ENCODE measurements at regions not wholly inside any gene's neighbourhood (a gene's known extent, or its start where the extent isn't known, plus 50 kb on each side); places are given as distances from the start of the nearest gene placed in this dataset.

- no peak overlapping the region for H3K9ac ChIP-seq (replicated peaks; ENCODE audit: extremely low read depth, insufficient read depth, low read length)
- POLR2A ChIA-PET: no interaction called here
- no peak overlapping the region for H3K27ac ChIP-seq (ENCODE audit: insufficient read depth, low read depth, low read length)
- H3K27me3 ChIP-seq (ENCODE audit: control insufficient read depth in 2 of 2, insufficient read depth in 2 of 2, low read length in 2 of 2): no peaks in the 10 kb centered on the region
- no TSS peak for BruUV-seq (replicated peaks)
- H3K9me1 ChIP-seq (replicated peaks; ENCODE audit: control insufficient read depth, extremely low read depth, insufficient read depth, low read length): no peaks in the 10 kb centered on the region
- CTCF ChIA-PET: no interaction called here
- no peaks in the 10 kb centered on the region for H3K9me3 ChIP-seq (replicated peaks; ENCODE audit: control insufficient read depth, insufficient read depth, low read length)
- H2AFZ ChIP-seq (ENCODE audit: low read depth, low read length): no peak overlapping the region
- H3K4me1 ChIP-seq (ENCODE audit: control insufficient read depth, extremely low read depth, insufficient read depth, low read length): no peaks in the 10 kb centered on the region
- DNase-seq (ENCODE audit: low read depth, low spot score) (peak; percentile 4), FAIRE-seq (no peak)
- no peaks in the 10 kb centered on the region for H3K79me2 ChIP-seq (ENCODE audit: control insufficient read depth, insufficient read depth, low read length)
- H3K36me3 ChIP-seq (ENCODE audit: control insufficient read depth in 2 of 2, extremely low read depth in 1 of 2, insufficient read depth in 2 of 2, low read length in 2 of 2): no peaks in the 10 kb centered on the region
- TF ChIP-seq MYC (IDR thresholded peaks at IDR 0.05; ENCODE audit: low read depth, low read length) (no peak), POLR2AphosphoS5 (IDR thresholded peaks at IDR 0.05; ENCODE audit: insufficient read depth, low read depth, low read length) (no peak), EZH2 (IDR thresholded peaks at IDR 0.05; ENCODE audit: borderline replicate concordance, low read depth, low read length, severe bottlenecking) (no peak), FOS (IDR thresholded peaks at IDR 0.05; ENCODE audit: borderline replicate concordance, insufficient read depth, low read length) (no peak), POLR2A (IDR thresholded peaks at IDR 0.05; ENCODE audit: low read depth, low read length) (no peak), CTCF (IDR thresholded peaks at IDR 0.05; ENCODE audit: extremely low read depth in 1 of 2, insufficient read depth in 1 of 2, low read depth in 1 of 2, low read length in 2 of 2) (no peak), GATA2 (IDR thresholded peaks at IDR 0.05; ENCODE audit: insufficient read depth, insufficient read length, low read depth, low read length) (no peak), JUN (IDR thresholded peaks at IDR 0.05; ENCODE audit: borderline replicate concordance, insufficient read depth, insufficient read length, low read depth) (no peak), MAX (IDR thresholded peaks at IDR 0.05; ENCODE audit: insufficient read depth, insufficient read length) (no peak)
- no peak overlapping the region for H3K4me2 ChIP-seq (ENCODE audit: insufficient read depth, low read length)
- H3K4me3 ChIP-seq (replicated peaks in 1 of 3; ENCODE audit: insufficient read depth in 1 of 3, low read depth in 1 of 3, low read length in 3 of 3): no peak overlapping the region
- dilution Hi-C loops (cut with MboI; ENCODE audit: extremely low pct_ligation_motif_present, low sequenced_read_pairs) (no loop called here), intact Hi-C loops (cut with micrococcal nuclease) (no loop called here)
- H4K20me1 ChIP-seq (replicated peaks; ENCODE audit: control insufficient read depth, extremely low read depth, insufficient read depth, low read length): no peaks in the 10 kb centered on the region
These were observed 286.7 kb downstream of the TLE4 start for GRCh38 chr9:79858508-79858907.
